NCI-H226 (cell line): ENCODE measurements at regions not wholly inside any gene's neighbourhood (a gene's known extent, or its start where the extent isn't known, plus 50 kb on each side); places are given as distances from the start of the nearest gene placed in this dataset.

Experiments
- DNase-seq: peaks from one replicate; pipeline ENCODE4 v3.0.0-alpha.2; 2015

GRCh38 chr17:79141578-79142355 lies 67.1 kb downstream of the ENGASE start:
- no peak for DNase-seq

GRCh38 chr17:79138826-79139225 lies 64.2 kb downstream of the ENGASE start:
- DNase-seq, result no peak

- no peak for DNase-seq
These were observed 63.2 kb downstream of the ENGASE start for GRCh38 chr17:79137789-79138165.

DNA sequence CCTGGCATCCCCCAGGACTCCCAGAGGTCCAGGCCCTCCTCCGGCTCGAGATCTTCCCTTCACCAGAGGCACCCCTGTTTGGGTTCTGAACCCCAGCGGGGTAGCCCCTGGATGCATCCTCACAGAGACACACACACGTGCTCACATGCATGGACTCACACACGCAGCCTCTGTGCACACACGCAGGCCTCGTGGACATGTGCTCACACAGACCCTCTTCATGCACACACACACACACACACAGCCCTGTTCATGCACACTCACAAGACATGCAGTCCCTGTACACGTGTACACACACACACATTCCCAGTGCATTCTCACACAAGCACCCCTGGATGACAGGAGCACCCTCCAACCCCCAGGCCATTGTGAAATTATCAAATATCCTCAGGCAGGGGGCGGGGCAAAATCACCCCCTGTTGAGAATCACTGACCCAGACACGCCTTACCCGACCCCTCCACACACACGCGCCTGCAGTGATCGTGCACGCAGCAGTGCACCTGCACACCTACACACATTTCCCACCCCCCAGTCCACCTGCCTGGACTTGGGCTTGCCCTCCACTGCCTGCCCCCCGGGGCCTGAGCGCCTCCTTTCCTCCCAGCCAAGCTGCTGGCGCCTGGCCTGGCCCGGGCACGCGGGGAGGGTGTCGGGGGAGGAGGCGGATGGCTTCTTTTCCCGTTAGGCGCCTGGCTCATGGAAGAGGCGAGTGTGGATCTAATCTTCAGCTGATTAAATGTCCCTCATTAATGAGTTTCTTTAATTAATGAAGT lies 62.6 kb downstream of the ENGASE start:
- no peak for DNase-seq

DNA sequence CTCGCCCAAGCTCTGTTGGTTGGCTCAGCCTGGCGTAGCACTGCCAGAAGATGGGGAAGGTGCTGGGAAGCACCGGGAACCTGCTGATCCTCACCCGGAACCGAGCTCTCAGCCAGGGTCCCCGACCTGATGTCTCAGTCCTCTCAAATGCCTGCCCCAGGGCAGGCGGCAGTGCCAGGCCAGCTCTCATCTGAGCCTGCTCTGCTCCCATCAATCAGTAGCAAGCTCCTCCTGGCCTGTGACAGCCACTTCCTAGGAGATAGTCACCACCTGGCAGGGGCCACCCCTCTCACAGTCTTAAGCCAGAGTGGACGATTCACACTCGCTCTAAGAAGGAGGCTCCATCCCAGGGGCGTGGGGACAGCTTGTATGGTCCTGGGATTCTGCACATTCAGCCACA lies 62.0 kb downstream of the ENGASE start:
- DNase-seq, result no peak
